Large intestine (tissue), 3 donors: ENCODE measurements at regions not wholly inside any gene's neighbourhood (a gene's known extent, or its start where the extent isn't known, plus 50 kb on each side); places are given as distances from the start of the nearest gene placed in this dataset.

Experiments used
- DNase-seq, 2 donors: peaks; one replicate each; pipeline versions ENCODE4 v3.0.0 to v3.0.0-alpha.2; 2013
- H3K27ac ChIP-seq: one replicate; pipeline ENCODE4 v1.5.1; 2013; ENCODE audit warnings: low read length
- H3K27me3 ChIP-seq: 2 replicates; pipeline ENCODE4 v1.6.1; 2013; ENCODE audit warnings: low read length; ENCODE audit not compliant: control insufficient read depth, insufficient read depth
- H3K36me3 ChIP-seq: 2 replicates; pipeline ENCODE4 v1.6.1; 2013; ENCODE audit warnings: low read length; ENCODE audit not compliant: control insufficient read depth, insufficient read depth
- H3K4me1 ChIP-seq: one replicate; pipeline ENCODE4 v1.6.1; 2013; ENCODE audit warnings: low read length; ENCODE audit not compliant: control insufficient read depth, insufficient read depth
- H3K4me3 ChIP-seq: one replicate; pipeline ENCODE4 v1.5.1; 2013; ENCODE audit warnings: low read length
- H3K9me3 ChIP-seq: one replicate; pipeline ENCODE4 v1.6.1; 2013; ENCODE audit warnings: mild to moderate bottlenecking, low read depth, low read length, moderate library complexity; ENCODE audit not compliant: control insufficient read depth
- whole genome bisulfite sequencing: methylation state at CpG from one replicate; pipeline ENCODE4 v1.1.5; 2013; ENCODE audit warnings: low lambda C conversion rate; ENCODE audit not compliant: insufficient coverage; 5-methylcytosine and 5-hydroxymethylcytosine counted together

DNA sequence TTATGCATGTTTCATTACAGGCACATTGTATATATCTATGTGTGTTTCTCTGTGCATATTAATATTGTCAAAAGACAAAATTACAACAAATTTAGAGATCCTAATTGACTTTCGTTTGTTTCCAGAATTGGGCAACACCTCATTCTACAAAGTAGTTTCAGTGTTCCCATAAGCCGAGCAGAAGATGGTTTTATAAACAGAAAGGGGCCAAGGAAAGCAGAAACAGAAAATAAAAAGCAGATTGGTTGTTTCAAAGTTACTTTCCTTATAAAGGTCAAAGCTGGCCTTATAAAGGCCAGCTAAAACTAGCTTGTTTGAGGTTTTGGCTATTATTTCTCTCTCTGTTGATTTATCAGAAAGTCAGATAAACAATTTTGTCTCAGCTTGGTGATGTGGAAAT is 116.2 kb upstream of the FGGY start:
- Histone ChIP-seq H3K9me3 (no peaks in the 10 kb centered on the region), H3K27ac (no peak overlapping the region), H3K27me3 (no peaks in the 10 kb centered on the region), H3K4me3 (no peak overlapping the region), H3K4me1 (peaks cover 3% of the 10 kb centered on the region), H3K36me3 (no peaks in the 10 kb centered on the region)
- 80% methylated on average over 1 of the region's 2 CpGs for WGBS
- DNase-seq, result no peak

DNA sequence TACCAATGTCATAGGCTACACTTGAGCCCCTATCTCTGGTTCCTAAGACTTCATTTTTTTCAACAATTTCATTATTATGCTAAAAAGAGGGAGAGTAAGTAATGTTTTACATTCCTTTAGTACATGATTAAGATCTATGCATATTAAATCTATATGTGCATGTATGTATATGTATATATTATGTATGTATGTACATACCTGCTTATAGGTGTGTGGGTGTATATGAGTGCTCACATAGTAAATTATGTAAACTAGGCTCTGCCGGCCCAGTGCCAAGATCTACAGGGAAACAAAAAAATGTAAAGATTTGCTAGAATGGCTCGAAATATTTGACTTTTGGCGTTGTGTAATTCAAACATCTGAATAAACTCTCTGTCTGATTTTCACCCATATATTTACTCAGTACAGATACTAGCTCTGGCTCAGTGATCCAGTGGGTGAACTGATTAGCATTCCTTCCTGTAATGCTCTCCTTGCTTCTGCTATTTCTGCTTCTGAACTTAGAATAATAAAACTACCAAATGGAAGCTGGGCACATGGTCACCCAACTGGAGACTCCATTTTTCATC is 113.1 kb upstream of the FGGY start:
- Histone ChIP-seq H3K27ac (no peak overlapping the region), H3K4me1 (peaks cover 3% of the 10 kb centered on the region), H3K4me3 (no peak overlapping the region), H3K9me3 (no peaks in the 10 kb centered on the region), H3K27me3 (no peaks in the 10 kb centered on the region), H3K36me3 (no peaks in the 10 kb centered on the region)
- DNase-seq, result no peak
- 40% methylated on average over 1 of the region's 3 CpGs for WGBS

DNA sequence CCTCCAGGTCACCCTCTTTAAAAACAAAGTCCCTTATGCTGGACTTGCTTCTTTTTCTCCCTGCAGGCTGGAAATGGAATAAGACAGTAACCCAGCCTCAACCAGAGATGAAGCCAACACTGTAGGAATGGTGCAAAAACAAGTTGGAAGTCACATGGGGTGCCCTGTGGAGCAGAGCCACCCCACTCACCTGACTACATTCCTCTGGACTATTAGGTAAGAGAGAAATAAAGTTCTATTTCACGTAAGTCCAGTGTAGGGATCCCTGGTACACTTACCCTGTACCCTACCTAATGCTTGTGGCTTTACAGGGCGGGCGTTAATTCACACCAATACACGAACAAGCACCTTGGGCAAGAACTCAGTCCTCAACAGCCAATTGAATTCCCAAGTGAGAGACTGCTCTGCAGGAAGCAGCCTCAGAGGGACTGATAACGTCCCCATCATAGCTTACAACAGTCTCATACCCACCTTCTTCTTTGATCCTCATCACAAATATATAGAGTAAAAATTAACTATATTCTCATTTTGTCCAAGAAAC is 112.5 kb upstream of the FGGY start:
- Histone ChIP-seq H3K4me3 (no peak overlapping the region), H3K4me1 (peaks cover 3% of the 10 kb centered on the region), H3K9me3 (no peaks in the 10 kb centered on the region), H3K27ac (no peak overlapping the region), H3K27me3 (no peaks in the 10 kb centered on the region), H3K36me3 (no peaks in the 10 kb centered on the region)
- WGBS, result 100% methylated on average over 1 of the region's 5 CpGs
- peak; percentile 52 to 63 for DNase-seq

DNA sequence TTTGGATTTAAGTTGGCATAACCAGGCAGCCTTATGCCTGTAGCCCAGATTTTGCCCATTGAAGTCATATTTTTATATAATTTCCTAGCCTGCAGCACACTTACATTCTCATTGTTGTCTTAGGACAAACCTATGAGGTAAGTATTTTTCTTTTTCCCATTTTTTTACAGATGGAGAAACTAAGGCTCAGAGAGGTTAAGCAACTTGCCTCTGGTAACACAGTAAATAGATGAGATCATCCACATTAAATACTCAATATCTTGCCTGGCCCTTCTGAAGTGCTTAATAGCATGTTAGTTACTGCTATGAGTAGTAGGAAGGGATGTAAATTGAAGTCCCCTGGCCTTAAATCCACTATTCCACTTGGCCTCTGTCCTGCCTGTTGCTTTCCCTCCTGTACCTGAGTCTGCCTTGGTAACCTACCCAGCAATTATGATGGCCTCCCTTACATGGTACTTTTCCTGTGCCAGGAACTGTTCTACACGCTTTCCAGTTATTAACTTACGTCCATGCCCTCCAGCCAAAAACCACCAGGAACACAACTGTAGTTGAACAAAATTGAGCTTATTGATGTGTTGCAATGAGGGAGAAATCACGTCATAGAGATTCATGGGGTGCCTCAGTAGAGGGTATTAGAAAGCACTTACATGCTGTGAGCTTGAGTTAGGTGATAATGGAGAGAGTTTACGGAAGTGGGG is 111.6 kb upstream of the FGGY start:
- no peak overlapping the region for H3K4me3 ChIP-seq
- no peak for DNase-seq
- 100% methylated on average over 3 of the region's 4 CpGs for WGBS
- no peaks in the 10 kb centered on the region for H3K36me3 ChIP-seq
- H3K27ac ChIP-seq, result no peak overlapping the region
- H3K9me3 ChIP-seq, result no peaks in the 10 kb centered on the region
- H3K27me3 ChIP-seq, result no peaks in the 10 kb centered on the region
- peaks cover 3% of the 10 kb centered on the region for H3K4me1 ChIP-seq

DNA sequence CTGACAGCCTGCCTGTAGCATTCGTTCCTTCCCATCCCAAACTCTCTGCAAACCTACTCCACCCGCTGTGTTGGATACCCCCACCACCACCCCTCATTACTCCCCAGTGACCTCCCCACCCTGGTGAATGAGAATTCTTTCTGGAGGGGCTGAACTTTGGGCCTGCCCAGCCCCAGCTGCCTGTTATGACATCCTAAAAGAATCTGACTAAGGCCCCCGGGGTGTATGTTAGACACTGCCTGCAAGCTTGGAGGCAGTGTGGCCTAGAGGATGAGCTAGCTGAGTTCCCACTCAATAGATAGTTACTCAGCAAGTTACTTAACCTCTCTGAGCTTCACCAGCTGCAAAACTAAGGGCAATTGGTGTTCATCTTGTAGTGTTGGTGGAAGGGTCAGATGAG is 110.2 kb upstream of the FGGY start:
- Histone ChIP-seq H3K27ac (no peak overlapping the region), H3K4me3 (no peak overlapping the region), H3K4me1 (peaks cover 3% of the 10 kb centered on the region), H3K36me3 (no peaks in the 10 kb centered on the region), H3K9me3 (no peaks in the 10 kb centered on the region), H3K27me3 (no peaks in the 10 kb centered on the region)
- no peak for DNase-seq
- WGBS, result no CpG with 5 or more reads among the region's 3 CpGs

GRCh38 chr1:59188413-59189213 is 108.3 kb upstream of the FGGY start:
- 60% methylated on average over 1 of the region's 2 CpGs for WGBS
- H3K27me3 ChIP-seq, result no peaks in the 10 kb centered on the region

DNA sequence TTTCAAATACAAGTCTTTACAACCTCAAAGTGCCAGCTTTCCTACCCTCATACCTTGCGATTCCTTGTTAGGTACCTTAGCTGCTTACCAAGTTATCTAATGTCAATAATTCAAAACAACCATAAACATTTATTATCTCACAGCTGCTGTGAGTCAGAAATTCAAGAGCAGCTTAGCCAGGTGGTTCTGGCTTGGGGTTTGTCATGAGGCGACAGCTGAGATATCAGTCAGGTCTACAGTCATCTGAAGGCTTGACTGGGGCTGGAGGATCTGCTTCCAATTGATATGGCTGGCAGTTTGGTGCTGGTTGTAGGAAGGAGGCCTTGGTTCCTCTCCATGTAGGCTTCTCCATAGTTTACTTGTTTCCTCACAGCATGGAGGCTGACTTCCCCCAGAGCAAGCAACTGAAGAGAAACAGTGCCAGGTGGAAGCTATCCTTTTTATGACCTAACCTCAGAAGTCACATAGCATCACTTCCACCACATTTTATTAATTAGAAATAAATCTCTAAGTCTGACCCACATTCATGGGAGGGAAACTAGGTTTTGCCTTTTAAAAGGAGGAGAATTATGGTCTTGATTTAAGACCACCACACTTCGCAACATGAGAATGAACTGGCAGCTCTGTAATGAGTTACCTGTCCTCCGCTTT is 103.3 kb upstream of the FGGY start:
- Histone ChIP-seq H3K4me1 (peaks cover 10% of the 10 kb centered on the region), H3K36me3 (no peaks in the 10 kb centered on the region), H3K27me3 (no peaks in the 10 kb centered on the region), H3K9me3 (peaks cover 6% of the 10 kb centered on the region), H3K4me3 (no peak overlapping the region), H3K27ac (no peak overlapping the region)
- WGBS, result no CpG with 5 or more reads among the region's 4 CpGs
- DNase-seq, result no peak

More at GRCh38 chr1:59188413-59189213, 108.3 kb upstream of the FGGY start:
- Histone ChIP-seq H3K36me3 (no peaks in the 10 kb centered on the region), H3K9me3 (no peaks in the 10 kb centered on the region), H3K4me1 (peaks cover 3% of the 10 kb centered on the region), H3K27ac (no peak overlapping the region), H3K4me3 (no peak overlapping the region)
- DNase-seq, result no peak

DNA sequence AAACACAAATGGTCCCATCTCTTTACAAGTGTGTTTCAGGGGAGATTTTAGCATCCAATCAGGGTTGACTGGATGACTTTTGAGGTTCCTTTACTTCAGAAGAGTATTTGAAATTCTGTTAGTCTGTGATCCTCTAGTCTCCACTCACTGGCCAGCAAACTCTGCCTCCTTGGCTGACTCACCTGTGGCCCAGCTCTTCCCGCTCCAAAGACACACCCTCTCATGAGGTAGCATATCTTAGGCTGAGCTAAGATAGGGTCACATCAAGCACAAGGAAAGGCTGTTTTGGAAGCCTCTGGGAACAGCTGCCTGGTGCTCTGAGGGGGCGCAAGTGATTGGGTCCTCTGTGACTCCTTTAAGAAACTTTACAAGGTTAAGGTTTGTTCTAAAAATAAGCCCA is 102.3 kb upstream of the FGGY start:
- Histone ChIP-seq H3K4me1 (peaks cover 18% of the 10 kb centered on the region), H3K36me3 (no peaks in the 10 kb centered on the region), H3K27me3 (no peaks in the 10 kb centered on the region), H3K9me3 (peaks cover 6% of the 10 kb centered on the region), H3K27ac (no peak overlapping the region), H3K4me3 (no peak overlapping the region)
- WGBS, result no CpG with 5 or more reads among the region's 2 CpGs
- DNase-seq, result no peak

- Histone ChIP-seq H3K27ac (no peak overlapping the region), H3K27me3 (no peaks in the 10 kb centered on the region), H3K4me1 (peaks cover 18% of the 10 kb centered on the region), H3K9me3 (peaks cover 6% of the 10 kb centered on the region), H3K36me3 (no peaks in the 10 kb centered on the region), H3K4me3 (no peak overlapping the region)
- WGBS, result no CpG with 5 or more reads among the region's 1 CpG
- DNase-seq, result no peak
Measured at GRCh38 chr1:59195151-59195550, 101.7 kb upstream of the FGGY start.

GRCh38 chr1:59198564-59198963 is 98.3 kb upstream of the FGGY start:
- WGBS, result no CpG with 5 or more reads among the region's 4 CpGs
- Histone ChIP-seq H3K9me3 (peaks cover 6% of the 10 kb centered on the region), H3K27ac (peak overlapping the region; percentile 86), H3K36me3 (no peaks in the 10 kb centered on the region), H3K4me1 (peaks cover 18% of the 10 kb centered on the region), H3K27me3 (no peaks in the 10 kb centered on the region), H3K4me3 (no peak overlapping the region)
- peak; percentile 82 to 93 for DNase-seq
